Chondrocyte (in vitro differentiated cells): ENCODE measurements at regions not wholly inside any gene's neighbourhood (a gene's known extent, or its start where the extent isn't known, plus 50 kb on each side); places are given as distances from the start of the nearest gene placed in this dataset.
A peak's percentile ranks its signal among the peaks of the same experiment; 100 is the strongest.

ENCODE experiments used
- DNase-seq: peaks from one replicate; pipeline ENCODE4 v3.0.0; 2021; ENCODE audit warnings: mixed read lengths, low spot score
- H3K27ac Mint-ChIP-seq: one replicate; pipeline ENCODE4 v1.8.0; 2021; ENCODE audit warnings: mild to moderate bottlenecking, moderate library complexity, mixed read lengths; ENCODE audit not compliant: unreplicated experiment
- H3K27me3 Mint-ChIP-seq: 2 replicates; pipeline ENCODE4 v1.8.0; 2021; ENCODE audit warnings: low read depth, mixed read lengths
- H3K36me3 Mint-ChIP-seq: 2 replicates; pipeline ENCODE4 v1.8.0; 2021; ENCODE audit warnings: low read depth, mixed read lengths
- H3K4me1 Mint-ChIP-seq: 2 replicates; pipeline ENCODE4 v1.8.0; 2021; ENCODE audit warnings: low read depth, mild to moderate bottlenecking, mixed read lengths
- H3K4me3 Mint-ChIP-seq: one replicate; pipeline ENCODE4 v1.8.0; 2021; ENCODE audit warnings: mild to moderate bottlenecking, moderate library complexity, mixed read lengths; ENCODE audit not compliant: unreplicated experiment
- H3K9me3 Mint-ChIP-seq: 2 replicates; pipeline ENCODE4 v1.8.0; 2021; ENCODE audit warnings: low read depth, mixed read lengths
- TF ChIP-seq, protein P1 (sequence below): fragments of 200-600 bp; sonication (generic); IDR thresholded peaks from 2 replicates; pipeline ENCODE4 v1.5.0; 2021; ENCODE audit warnings: antibody characterized with exemption, mild to moderate bottlenecking, moderate library complexity

- peaks cover 27% of the 10 kb centered on the region for H3K4me1 Mint-ChIP-seq
- no peak overlapping the region for H3K4me3 Mint-ChIP-seq
- TF ChIP-seq, protein P1, sequence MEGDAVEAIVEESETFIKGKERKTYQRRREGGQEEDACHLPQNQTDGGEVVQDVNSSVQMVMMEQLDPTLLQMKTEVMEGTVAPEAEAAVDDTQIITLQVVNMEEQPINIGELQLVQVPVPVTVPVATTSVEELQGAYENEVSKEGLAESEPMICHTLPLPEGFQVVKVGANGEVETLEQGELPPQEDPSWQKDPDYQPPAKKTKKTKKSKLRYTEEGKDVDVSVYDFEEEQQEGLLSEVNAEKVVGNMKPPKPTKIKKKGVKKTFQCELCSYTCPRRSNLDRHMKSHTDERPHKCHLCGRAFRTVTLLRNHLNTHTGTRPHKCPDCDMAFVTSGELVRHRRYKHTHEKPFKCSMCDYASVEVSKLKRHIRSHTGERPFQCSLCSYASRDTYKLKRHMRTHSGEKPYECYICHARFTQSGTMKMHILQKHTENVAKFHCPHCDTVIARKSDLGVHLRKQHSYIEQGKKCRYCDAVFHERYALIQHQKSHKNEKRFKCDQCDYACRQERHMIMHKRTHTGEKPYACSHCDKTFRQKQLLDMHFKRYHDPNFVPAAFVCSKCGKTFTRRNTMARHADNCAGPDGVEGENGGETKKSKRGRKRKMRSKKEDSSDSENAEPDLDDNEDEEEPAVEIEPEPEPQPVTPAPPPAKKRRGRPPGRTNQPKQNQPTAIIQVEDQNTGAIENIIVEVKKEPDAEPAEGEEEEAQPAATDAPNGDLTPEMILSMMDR, result no peak
- no peaks in the 10 kb centered on the region for H3K27me3 Mint-ChIP-seq
- H3K9me3 Mint-ChIP-seq, result no peaks in the 10 kb centered on the region
- no peak for DNase-seq
- no peaks in the 10 kb centered on the region for H3K36me3 Mint-ChIP-seq
- no peak overlapping the region for H3K27ac Mint-ChIP-seq
These were observed 550.3 kb upstream of the TNP1 start for GRCh38 chr2:217409949-217410680.

DNA sequence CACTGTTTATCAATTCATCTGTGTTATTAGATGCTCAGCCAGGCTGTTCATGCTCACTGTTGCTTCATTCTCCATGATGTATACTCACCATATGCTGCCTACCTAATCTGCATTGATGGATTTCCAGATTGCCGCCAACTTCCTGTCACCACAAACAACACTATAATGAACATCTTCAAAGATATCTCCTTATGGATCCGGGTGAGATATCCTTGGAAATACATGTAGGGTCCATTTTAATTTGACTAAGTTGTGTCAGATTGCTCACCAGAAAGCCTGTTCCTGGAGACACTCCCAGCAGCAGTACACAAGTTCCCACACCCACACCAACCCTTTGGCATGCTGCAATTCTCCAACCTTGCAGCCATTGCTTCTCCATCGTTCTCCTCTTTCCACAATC, 547.5 kb upstream of the TNP1 start:
- Mint-ChIP-seq H3K9me3 (no peaks in the 10 kb centered on the region), H3K27ac (no peak overlapping the region), H3K36me3 (no peaks in the 10 kb centered on the region), H3K4me3 (no peak overlapping the region), H3K27me3 (no peaks in the 10 kb centered on the region), H3K4me1 (peaks cover 27% of the 10 kb centered on the region)
- TF ChIP-seq, protein P1, result no peak
- no peak for DNase-seq

GRCh38 chr2:217404236-217404760, 544.4 kb upstream of the TNP1 start:
- no peak overlapping the region for H3K27ac Mint-ChIP-seq
- peaks cover 22% of the 10 kb centered on the region for H3K4me1 Mint-ChIP-seq
- TF ChIP-seq, protein P1, result no peak
- no peak overlapping the region for H3K4me3 Mint-ChIP-seq
- no peak for DNase-seq
- H3K9me3 Mint-ChIP-seq, result no peaks in the 10 kb centered on the region
- H3K27me3 Mint-ChIP-seq, result no peaks in the 10 kb centered on the region
- H3K36me3 Mint-ChIP-seq, result no peaks in the 10 kb centered on the region

- H3K27ac Mint-ChIP-seq, result peak overlapping the region; percentile 69
- no peaks in the 10 kb centered on the region for H3K36me3 Mint-ChIP-seq
- H3K4me3 Mint-ChIP-seq, result no peak overlapping the region
- TF ChIP-seq, protein P1, result no peak
- peaks cover 37% of the 10 kb centered on the region for H3K4me1 Mint-ChIP-seq
- no peaks in the 10 kb centered on the region for H3K27me3 Mint-ChIP-seq
- no peaks in the 10 kb centered on the region for H3K9me3 Mint-ChIP-seq
- DNase-seq, result no peak
These were observed 543.0 kb upstream of the TNP1 start for GRCh38 chr2:217402761-217403383.

DNA sequence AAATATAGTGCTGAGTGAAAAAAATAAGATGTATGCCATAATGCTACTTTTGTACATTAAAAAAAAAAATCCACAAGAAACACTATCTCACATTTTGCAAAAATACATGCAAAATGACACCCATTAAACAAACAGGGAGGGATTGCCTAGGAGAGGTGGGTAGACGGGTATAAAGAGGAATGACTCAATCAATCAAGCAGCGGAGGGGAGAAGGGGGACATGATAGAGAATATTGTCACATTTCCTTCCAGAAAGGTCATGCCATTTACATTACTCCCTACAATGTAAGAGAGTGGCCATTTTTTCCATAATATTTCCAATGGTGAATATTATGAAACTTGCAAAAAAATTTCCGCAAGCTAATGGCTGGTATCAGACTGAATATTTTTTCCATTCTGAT, 542.3 kb upstream of the TNP1 start:
- Mint-ChIP-seq H3K27ac (no peak overlapping the region), H3K9me3 (no peaks in the 10 kb centered on the region), H3K4me1 (peaks cover 41% of the 10 kb centered on the region), H3K36me3 (no peaks in the 10 kb centered on the region), H3K27me3 (no peaks in the 10 kb centered on the region), H3K4me3 (no peak overlapping the region)
- TF ChIP-seq, protein P1, result no peak
- no peak for DNase-seq
